ENCODE measurements at regions not wholly inside any gene's neighbourhood (a gene's known extent, or its start where the extent isn't known, plus 50 kb on each side); places are given as distances from the start of the nearest gene placed in this dataset.

DNA sequence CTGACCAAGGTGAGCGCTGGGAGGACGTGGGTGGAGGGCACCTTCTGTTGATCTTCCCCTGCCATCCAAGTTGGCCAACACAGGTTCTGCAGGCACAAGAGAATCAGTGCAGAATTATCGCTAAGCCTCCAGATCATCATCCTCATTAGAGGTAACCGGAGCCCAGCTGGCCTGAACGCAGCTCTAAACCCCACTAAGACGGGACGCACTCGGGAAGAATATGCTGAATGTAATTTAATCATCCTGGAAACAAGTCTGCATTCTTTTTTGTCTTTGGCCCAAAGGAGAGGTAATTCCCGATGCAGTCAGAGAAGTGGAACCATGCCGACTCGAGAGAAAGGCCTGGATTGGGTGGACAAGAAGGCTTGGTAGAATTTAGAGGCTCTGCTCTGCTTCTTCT lies 111.0 kb upstream of the GSC start:
- H3K23me2 ChIP-seq (ENCODE audit: insufficient read length, low read depth, low read length, poor library complexity, severe bottlenecking), result no peaks in the 10 kb centered on the region
- no peak overlapping the region for H3K4ac ChIP-seq (ENCODE audit: low read depth, low read length)
- H3T11ph ChIP-seq (ENCODE audit: low read length), result no peak overlapping the region
- no peak overlapping the region for H3K27ac ChIP-seq (ENCODE audit: insufficient read length, low read depth, low read length)
- H3K23ac ChIP-seq (ENCODE audit: insufficient read length, low read depth, low read length), result no peak overlapping the region
- no peaks in the 10 kb centered on the region for H3K36me3 Mint-ChIP-seq (ENCODE audit: insufficient read depth in 1 of 3, low read depth in 3 of 3)
- H3K9me3 ChIP-seq (ENCODE audit: control insufficient read depth, low read depth, low read length), result no peaks in the 10 kb centered on the region
- peaks cover 6% of the 10 kb centered on the region for H3K27me3 Mint-ChIP-seq (ENCODE audit: low read depth)
- H3K4me2 ChIP-seq (ENCODE audit: insufficient read depth, insufficient read length, low read length), result no peak overlapping the region
- no peaks in the 10 kb centered on the region for H3K79me2 ChIP-seq (ENCODE audit: insufficient read depth, low read length)
- no peaks in the 10 kb centered on the region for H3K4me1 ChIP-seq (ENCODE audit: insufficient read depth, low read length)
- WGBS (ENCODE audit: extremely low coverage, insufficient read length, low lambda C conversion rate), result no CpG with 5 or more reads among the region's 11 CpGs
- H3K27me3 ChIP-seq (ENCODE audit: insufficient read depth, low read length), result no peaks in the 10 kb centered on the region
- no peak overlapping the region for H3K14ac ChIP-seq (ENCODE audit: insufficient read depth, low read length)
- H2BK120ac ChIP-seq (ENCODE audit: low read depth, low read length, poor library complexity, severe bottlenecking), result no peak overlapping the region
- H3K9me3 Mint-ChIP-seq, result no peaks in the 10 kb centered on the region; a peak in 1 of 5 replicates
- H3K27ac Mint-ChIP-seq, result no peak overlapping the region; a peak in 1 of 7 replicates
- no peak overlapping the region for H2AFZ ChIP-seq (ENCODE audit: low read length)
- no peak overlapping the region for H4K8ac ChIP-seq (replicated peaks; ENCODE audit: insufficient read length, low read depth, low read length)
- no peak overlapping the region for H2BK5ac ChIP-seq (ENCODE audit: insufficient read length, low read length)
- H3K18ac ChIP-seq (ENCODE audit: insufficient read length, low read depth, low read length), result no peak overlapping the region
- no peak overlapping the region for H3K4me3 Mint-ChIP-seq
- H3K9ac ChIP-seq (ENCODE audit: extremely low read depth, insufficient read length, low read length), result no peak overlapping the region
- H4K91ac ChIP-seq (ENCODE audit: insufficient read length, low read depth, low read length), result no peak overlapping the region
- no peak overlapping the region for H2AK5ac ChIP-seq (ENCODE audit: insufficient read length, low read length)
- H3K79me1 ChIP-seq (ENCODE audit: insufficient read depth, low read depth, low read length, poor library complexity, severe bottlenecking), result no peaks in the 10 kb centered on the region
- no peak for DNase-seq
- H3K4me1 Mint-ChIP-seq, result no peaks in the 10 kb centered on the region; a peak in 1 of 4 replicates
- H3K56ac ChIP-seq (ENCODE audit: insufficient read length, low read depth, low read length), result no peak overlapping the region
- TF ChIP-seq, protein P1, sequence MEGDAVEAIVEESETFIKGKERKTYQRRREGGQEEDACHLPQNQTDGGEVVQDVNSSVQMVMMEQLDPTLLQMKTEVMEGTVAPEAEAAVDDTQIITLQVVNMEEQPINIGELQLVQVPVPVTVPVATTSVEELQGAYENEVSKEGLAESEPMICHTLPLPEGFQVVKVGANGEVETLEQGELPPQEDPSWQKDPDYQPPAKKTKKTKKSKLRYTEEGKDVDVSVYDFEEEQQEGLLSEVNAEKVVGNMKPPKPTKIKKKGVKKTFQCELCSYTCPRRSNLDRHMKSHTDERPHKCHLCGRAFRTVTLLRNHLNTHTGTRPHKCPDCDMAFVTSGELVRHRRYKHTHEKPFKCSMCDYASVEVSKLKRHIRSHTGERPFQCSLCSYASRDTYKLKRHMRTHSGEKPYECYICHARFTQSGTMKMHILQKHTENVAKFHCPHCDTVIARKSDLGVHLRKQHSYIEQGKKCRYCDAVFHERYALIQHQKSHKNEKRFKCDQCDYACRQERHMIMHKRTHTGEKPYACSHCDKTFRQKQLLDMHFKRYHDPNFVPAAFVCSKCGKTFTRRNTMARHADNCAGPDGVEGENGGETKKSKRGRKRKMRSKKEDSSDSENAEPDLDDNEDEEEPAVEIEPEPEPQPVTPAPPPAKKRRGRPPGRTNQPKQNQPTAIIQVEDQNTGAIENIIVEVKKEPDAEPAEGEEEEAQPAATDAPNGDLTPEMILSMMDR (conservative IDR thresholded peaks at IDR 0.05), result no peak
- H2BK15ac ChIP-seq (ENCODE audit: low read depth, low read length), result no peak overlapping the region
- H4K5ac ChIP-seq (ENCODE audit: insufficient read length, low read depth, low read length), result no peak overlapping the region
- no peak overlapping the region for H2BK12ac ChIP-seq (ENCODE audit: insufficient read length, low read depth, low read length)
- H2BK20ac ChIP-seq (ENCODE audit: low read depth, low read length, poor library complexity, severe bottlenecking), result no peak overlapping the region
- no peaks in the 10 kb centered on the region for H4K20me1 ChIP-seq (ENCODE audit: control insufficient read depth, insufficient read depth, insufficient read length)

All from H9 (cell line).